ENCODE measurements at regions not wholly inside any gene's neighbourhood (a gene's known extent, or its start where the extent isn't known, plus 50 kb on each side); places are given as distances from the start of the nearest gene placed in this dataset.

DNA sequence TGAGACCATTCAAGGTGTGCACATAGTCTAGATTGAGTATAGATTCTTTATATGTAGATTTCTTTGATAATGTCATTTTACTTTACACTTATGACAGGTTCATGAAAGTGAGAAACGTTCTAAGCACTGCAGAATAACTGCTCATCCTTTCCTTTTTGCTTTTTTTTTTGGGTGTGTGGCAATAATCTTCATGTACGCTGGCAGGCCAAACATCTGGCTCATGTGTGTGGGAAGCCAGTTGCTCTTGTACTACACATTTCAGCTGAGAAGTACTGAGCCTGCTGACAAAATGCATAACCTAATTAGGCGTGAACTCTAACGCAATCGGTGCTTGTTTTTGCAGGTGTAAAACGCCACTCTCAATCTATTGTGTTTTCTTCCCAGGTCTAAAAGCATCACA is 350.8 kb upstream of the KAZN start:
- TF ChIP-seq, protein P1, sequence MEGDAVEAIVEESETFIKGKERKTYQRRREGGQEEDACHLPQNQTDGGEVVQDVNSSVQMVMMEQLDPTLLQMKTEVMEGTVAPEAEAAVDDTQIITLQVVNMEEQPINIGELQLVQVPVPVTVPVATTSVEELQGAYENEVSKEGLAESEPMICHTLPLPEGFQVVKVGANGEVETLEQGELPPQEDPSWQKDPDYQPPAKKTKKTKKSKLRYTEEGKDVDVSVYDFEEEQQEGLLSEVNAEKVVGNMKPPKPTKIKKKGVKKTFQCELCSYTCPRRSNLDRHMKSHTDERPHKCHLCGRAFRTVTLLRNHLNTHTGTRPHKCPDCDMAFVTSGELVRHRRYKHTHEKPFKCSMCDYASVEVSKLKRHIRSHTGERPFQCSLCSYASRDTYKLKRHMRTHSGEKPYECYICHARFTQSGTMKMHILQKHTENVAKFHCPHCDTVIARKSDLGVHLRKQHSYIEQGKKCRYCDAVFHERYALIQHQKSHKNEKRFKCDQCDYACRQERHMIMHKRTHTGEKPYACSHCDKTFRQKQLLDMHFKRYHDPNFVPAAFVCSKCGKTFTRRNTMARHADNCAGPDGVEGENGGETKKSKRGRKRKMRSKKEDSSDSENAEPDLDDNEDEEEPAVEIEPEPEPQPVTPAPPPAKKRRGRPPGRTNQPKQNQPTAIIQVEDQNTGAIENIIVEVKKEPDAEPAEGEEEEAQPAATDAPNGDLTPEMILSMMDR (IDR thresholded peaks at IDR 0.05; ENCODE audit: low read depth, low read length), result no peak
- in situ Hi-C loops (cut with HindIII; ENCODE audit: low sequenced_read_pairs), result no loop called here
- no peak for DNase-seq (ENCODE audit: low read depth, low spot score)
- H3K4me3 ChIP-seq (ENCODE audit: low read depth, low read length), result no peak overlapping the region

DNA sequence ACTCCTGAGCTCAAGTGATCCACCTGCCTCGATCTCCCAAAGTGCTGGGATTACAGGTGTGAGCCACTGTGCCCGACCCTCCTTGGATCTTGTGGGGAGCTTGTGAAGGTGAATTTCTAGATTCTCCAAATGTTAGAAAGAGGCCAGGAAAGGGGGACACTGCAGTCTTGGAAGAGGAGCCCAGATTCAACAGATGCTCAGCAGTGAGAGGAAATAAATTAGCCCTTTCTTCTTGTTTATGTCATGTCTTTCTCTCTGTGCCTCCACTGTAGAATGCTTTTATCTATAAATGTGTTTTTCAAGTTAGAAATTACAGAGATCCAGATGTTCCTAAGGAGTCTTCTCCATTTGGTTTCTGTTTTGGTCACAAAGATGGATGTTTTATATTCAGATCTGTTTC is 346.6 kb upstream of the KAZN start:
- H3K4me3 ChIP-seq (ENCODE audit: low read depth, low read length), result no peak overlapping the region
- in situ Hi-C loops (cut with HindIII; ENCODE audit: low sequenced_read_pairs), result no loop called here
- DNase-seq (ENCODE audit: low read depth, low spot score), result no peak
- TF ChIP-seq, protein P1 (IDR thresholded peaks at IDR 0.05; ENCODE audit: low read depth, low read length), result no peak

DNA sequence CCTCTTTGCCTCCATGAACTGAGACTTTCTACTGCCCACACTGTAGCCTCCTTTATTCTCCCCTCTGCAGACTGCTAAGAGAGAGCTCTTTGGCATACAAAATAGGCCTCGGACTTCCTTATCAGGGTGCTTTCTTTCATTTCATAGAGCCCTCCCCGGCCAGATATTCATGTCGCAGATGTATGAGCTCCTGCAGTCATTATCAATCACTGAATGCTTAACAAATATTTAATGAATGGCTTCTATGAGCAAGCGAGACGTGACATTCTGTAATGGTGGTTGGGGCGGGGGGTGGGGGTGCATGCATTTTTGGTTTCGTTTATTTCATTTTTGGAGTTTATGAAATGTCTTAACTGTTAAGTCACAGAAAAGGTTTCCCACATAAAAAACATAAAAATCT is 344.8 kb upstream of the KAZN start:
- TF ChIP-seq, protein P1 (IDR thresholded peaks at IDR 0.05; ENCODE audit: low read depth, low read length), result no peak
- no peak for DNase-seq (ENCODE audit: low read depth, low spot score)
- no peak overlapping the region for H3K4me3 ChIP-seq (ENCODE audit: low read depth, low read length)
- in situ Hi-C loops (cut with HindIII; ENCODE audit: low sequenced_read_pairs), result no loop called here

DNA sequence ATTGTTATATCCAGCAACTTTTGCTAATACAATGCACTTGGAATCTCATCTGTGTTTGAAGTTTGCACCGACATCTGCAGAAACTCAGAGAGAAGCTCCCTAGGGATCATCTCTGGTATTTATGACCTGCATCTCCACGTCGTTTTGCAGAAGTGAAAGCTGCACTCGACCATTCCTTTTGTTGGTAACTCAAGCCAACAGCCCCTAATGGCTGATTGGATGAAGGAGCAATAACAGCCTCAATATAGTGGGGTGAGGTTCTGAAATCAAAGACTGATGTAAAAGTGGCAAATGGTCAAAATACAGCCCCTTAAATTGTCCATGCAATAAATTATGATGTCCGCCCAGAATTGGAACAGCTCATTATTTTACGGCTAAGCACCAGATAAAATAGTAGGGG is 344.2 kb upstream of the KAZN start:
- in situ Hi-C loops (cut with HindIII; ENCODE audit: low sequenced_read_pairs), result no loop called here
- H3K4me3 ChIP-seq (ENCODE audit: low read depth, low read length), result no peak overlapping the region
- TF ChIP-seq, protein P1 (IDR thresholded peaks at IDR 0.05; ENCODE audit: low read depth, low read length), result no peak

DNA sequence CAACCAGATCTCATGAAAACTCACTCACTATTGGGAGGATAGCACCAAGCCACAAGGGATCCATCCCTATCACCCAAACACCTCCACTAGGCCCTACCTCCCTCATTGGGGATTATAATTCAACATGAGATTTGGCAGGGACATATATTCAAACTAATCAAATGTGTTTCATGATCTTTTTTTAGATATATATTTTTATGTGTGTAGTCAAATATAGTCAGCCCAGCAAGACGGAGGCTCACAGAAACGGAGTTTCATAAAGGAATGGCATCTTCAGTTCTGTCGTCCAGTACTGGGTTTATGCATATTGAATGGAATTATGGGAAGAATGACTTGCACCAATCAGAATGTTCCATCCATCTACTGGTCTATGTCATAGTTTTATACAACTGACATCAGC is 343.3 kb upstream of the KAZN start:
- TF ChIP-seq, protein P1 (IDR thresholded peaks at IDR 0.05; ENCODE audit: low read depth, low read length), result no peak
- in situ Hi-C loops (cut with HindIII; ENCODE audit: low sequenced_read_pairs), result no loop called here
- no peak for DNase-seq (ENCODE audit: low read depth, low spot score)
- H3K4me3 ChIP-seq (ENCODE audit: low read depth, low read length), result no peak overlapping the region

More for the DNA sequence above, 344.2 kb upstream of the KAZN start:
- no peak for DNase-seq (ENCODE audit: low read depth, low spot score)

DNA sequence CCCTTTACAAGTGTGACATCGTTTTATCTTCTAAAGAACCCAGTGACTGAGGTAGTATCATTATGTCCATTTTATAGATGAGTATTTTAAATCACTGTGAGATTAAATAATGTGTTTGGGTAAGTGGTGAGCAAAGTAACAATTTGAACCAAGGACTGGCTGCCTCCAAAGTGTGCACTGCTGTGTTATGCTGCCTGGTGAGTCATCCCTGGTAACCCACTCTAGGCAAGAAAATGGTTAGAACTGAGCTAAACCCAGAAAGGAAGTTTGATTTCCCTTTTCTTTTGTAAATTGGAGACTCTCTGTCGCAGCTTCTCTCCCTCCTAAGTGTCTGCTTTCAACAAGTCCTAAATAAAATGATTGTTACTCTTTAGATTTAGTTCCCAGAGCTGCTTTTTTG is 342.8 kb upstream of the KAZN start:
- DNase-seq (ENCODE audit: low read depth, low spot score), result peak; percentile 45
- no peak overlapping the region for H3K4me3 ChIP-seq (ENCODE audit: low read depth, low read length)
- TF ChIP-seq, protein P1 (IDR thresholded peaks at IDR 0.05; ENCODE audit: low read depth, low read length), result no peak
- in situ Hi-C loops (cut with HindIII; ENCODE audit: low sequenced_read_pairs), result no loop called here

DNA sequence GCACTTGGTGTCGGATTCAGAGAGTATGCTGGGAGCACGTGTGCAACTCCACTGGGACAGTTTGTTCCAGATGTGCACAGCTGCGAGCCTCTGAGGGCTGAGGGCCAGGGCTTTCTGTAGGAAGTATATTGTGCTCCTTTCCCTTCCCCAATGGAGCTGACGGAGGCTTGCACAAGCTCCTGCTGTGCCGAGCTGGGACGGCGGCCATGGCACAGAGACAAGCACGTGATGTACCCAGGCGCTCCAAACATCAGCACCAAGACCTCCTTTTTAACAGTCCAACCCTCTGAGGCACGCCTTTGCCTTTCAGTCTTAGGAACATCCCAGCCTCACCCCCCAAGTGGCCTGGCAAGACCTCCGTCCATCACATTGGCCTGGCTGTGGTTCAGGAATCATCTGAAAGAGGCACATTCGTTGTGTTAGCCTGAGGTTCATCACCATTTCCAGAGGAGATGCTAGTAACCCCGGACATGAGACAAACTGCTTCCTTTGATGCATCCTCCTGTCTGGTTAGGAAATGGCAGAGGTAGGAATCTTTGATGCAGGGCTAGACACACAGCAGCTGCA is 339.2 kb upstream of the KAZN start:
- DNase-seq (ENCODE audit: low read depth, low spot score), result peak; percentile 32
- in situ Hi-C loops (cut with HindIII; ENCODE audit: low sequenced_read_pairs), result no loop called here
- TF ChIP-seq, protein P1 (IDR thresholded peaks at IDR 0.05; ENCODE audit: low read depth, low read length), result no peak
- H3K4me3 ChIP-seq (ENCODE audit: low read depth, low read length), result no peak overlapping the region

Measured in astrocyte of the spinal cord (primary cell).